Osteoblast (primary cell): ENCODE measurements at regions not wholly inside any gene's neighbourhood (a gene's known extent, or its start where the extent isn't known, plus 50 kb on each side); places are given as distances from the start of the nearest gene placed in this dataset.

ENCODE experiments used
- DNase-seq: peaks from one replicate; pipeline ENCODE4 v3.0.0; 2011; ENCODE audit warnings: low spot score, mixed read lengths; ENCODE audit not compliant: insufficient read length; ENCODE audit errors: missing footprints
- H2AFZ ChIP-seq: 2 replicates; pipeline ENCODE4 v1.6.0; 2011; ENCODE audit warnings: mild to moderate bottlenecking, low read length
- H3K27ac ChIP-seq: 2 replicates; pipeline ENCODE4 v1.5.1; 2011; ENCODE audit warnings: mild to moderate bottlenecking, low read depth, low read length, moderate library complexity
- H3K27me3 ChIP-seq: 2 replicates; pipeline ENCODE4 v1.6.0; 2012; ENCODE audit warnings: mild to moderate bottlenecking, control low read depth, inconsistent platforms, low read length, moderate library complexity; ENCODE audit not compliant: insufficient read depth
- H3K36me3 ChIP-seq: 2 replicates; pipeline ENCODE4 v1.5.1; 2011; ENCODE audit warnings: mild to moderate bottlenecking, low read length, control low read depth, moderate library complexity; ENCODE audit not compliant: insufficient read depth
- H3K4me1 ChIP-seq: 2 replicates; pipeline ENCODE4 v1.5.1; 2011; ENCODE audit warnings: mild to moderate bottlenecking, low read length, control low read depth, moderate library complexity; ENCODE audit not compliant: insufficient read depth
- H3K4me2 ChIP-seq: 2 replicates; pipeline ENCODE4 v1.6.0; 2011; ENCODE audit warnings: mild to moderate bottlenecking, low read length; ENCODE audit not compliant: insufficient read depth
- H3K4me3 ChIP-seq: fragments of 200-600 bp; sonication (generic); 3 replicates; pipeline ENCODE4 v1.5.1; 2012; ENCODE audit warnings: mild to moderate bottlenecking, low read length, inconsistent platforms; ENCODE audit not compliant: insufficient read depth
- H3K79me2 ChIP-seq: 2 replicates; pipeline ENCODE4 v1.6.0; 2012; ENCODE audit warnings: mild to moderate bottlenecking, low read length, control low read depth, inconsistent platforms; ENCODE audit not compliant: insufficient read depth
- H3K9me3 ChIP-seq: 2 replicates; pipeline ENCODE4 v1.5.1; 2011; ENCODE audit warnings: low read depth, low read length, control low read depth
- H4K20me1 ChIP-seq: 2 replicates; pipeline ENCODE4 v1.6.0; 2012; ENCODE audit warnings: mild to moderate bottlenecking, low read length, control low read depth; ENCODE audit not compliant: insufficient read depth
- CTCF ChIP-seq: IDR thresholded peaks from 2 replicates; pipeline ENCODE4 v1.5.1; 2011; ENCODE audit warnings: mild to moderate bottlenecking, low read depth, low read length, moderate library complexity; ENCODE audit errors: extremely low read depth

- TF ChIP-seq CTCF, result no peak
- Histone ChIP-seq H3K9me3 (no peaks in the 10 kb centered on the region), H3K27me3 (no peaks in the 10 kb centered on the region), H3K4me1 (peaks cover 9% of the 10 kb centered on the region), H4K20me1 (no peaks in the 10 kb centered on the region), H3K36me3 (no peaks in the 10 kb centered on the region), H2AFZ (peak overlapping the region; percentile 95), H3K79me2 (no peaks in the 10 kb centered on the region), H3K4me2 (peak overlapping the region; percentile 92), H3K4me3 (no peak overlapping the region), H3K27ac (no peak overlapping the region)
- no peak for DNase-seq
These were observed 332.2 kb downstream of the DUSP6 start for GRCh38 chr12:89020121-89020480.

GRCh38 chr12:89019439-89020120 lies 332.7 kb downstream of the DUSP6 start:
- Histone ChIP-seq H3K4me1 (peaks cover 9% of the 10 kb centered on the region), H2AFZ (peak overlapping the region; percentile 95), H3K4me3 (peak overlapping the region; percentile 75), H3K27me3 (no peaks in the 10 kb centered on the region), H3K4me2 (peak overlapping the region; percentile 92), H3K9me3 (no peaks in the 10 kb centered on the region), H3K79me2 (no peaks in the 10 kb centered on the region), H3K27ac (peak overlapping the region; percentile 66), H3K36me3 (no peaks in the 10 kb centered on the region), H4K20me1 (no peaks in the 10 kb centered on the region)
- peak; percentile 39 for DNase-seq
- TF ChIP-seq CTCF, result peak; percentile 98

- Histone ChIP-seq H3K27ac (no peak overlapping the region), H2AFZ (peak overlapping the region; percentile 64), H3K36me3 (no peaks in the 10 kb centered on the region), H3K4me1 (peaks cover 9% of the 10 kb centered on the region), H4K20me1 (no peaks in the 10 kb centered on the region), H3K79me2 (no peaks in the 10 kb centered on the region), H3K4me3 (peak overlapping the region; percentile 61), H3K27me3 (no peaks in the 10 kb centered on the region), H3K4me2 (peak overlapping the region; percentile 80), H3K9me3 (no peaks in the 10 kb centered on the region)
- TF ChIP-seq CTCF, result peak; percentile 86
- peak; percentile 55 for DNase-seq
These were observed 335.1 kb downstream of the DUSP6 start for GRCh38 chr12:89016970-89017778.

GRCh38 chr12:89015419-89015818 lies 336.9 kb downstream of the DUSP6 start:
- Histone ChIP-seq H3K4me2 (no peak overlapping the region), H3K27me3 (no peaks in the 10 kb centered on the region), H3K36me3 (no peaks in the 10 kb centered on the region), H3K27ac (no peak overlapping the region), H3K9me3 (no peaks in the 10 kb centered on the region), H3K79me2 (no peaks in the 10 kb centered on the region), H2AFZ (no peak overlapping the region), H3K4me3 (no peak overlapping the region), H4K20me1 (no peaks in the 10 kb centered on the region), H3K4me1 (peaks cover 9% of the 10 kb centered on the region)
- DNase-seq, result no peak
- TF ChIP-seq CTCF, result no peak
